Astrocyte (in vitro differentiated cells and primary cell): ENCODE measurements at regions not wholly inside any gene's neighbourhood (a gene's known extent, or its start where the extent isn't known, plus 50 kb on each side); places are given as distances from the start of the nearest gene placed in this dataset.
A peak's percentile ranks its signal among the peaks of the same experiment; 100 is the strongest.

Source experiments
- DNase-seq: peaks from one replicate; pipeline ENCODE4 v3.0.0-alpha.2; 2010; ENCODE audit warnings: low read depth
- FAIRE-seq: peaks from 2 replicates; lab custom pipeline; 2011; peaks lifted over from hg19 to GRCh38; lab: Jason Lieb, UNC
- H2AFZ ChIP-seq: 2 replicates; pipeline ENCODE4 v1.6.0; 2012; ENCODE audit warnings: low read depth, low read length, inconsistent platforms
- H3K27ac ChIP-seq: 2 replicates; pipeline ENCODE4 v1.5.1; 2011; ENCODE audit warnings: low read depth, low read length, inconsistent platforms
- H3K27me3 ChIP-seq: 2 replicates; pipeline ENCODE4 v1.6.0; 2011; ENCODE audit warnings: low read length, inconsistent platforms; ENCODE audit not compliant: insufficient read depth
- H3K36me3 ChIP-seq: 2 replicates; pipeline ENCODE4 v1.5.1; 2011; ENCODE audit warnings: low read length, inconsistent platforms; ENCODE audit not compliant: insufficient read depth
- H3K4me1 ChIP-seq: 2 replicates; pipeline ENCODE4 v1.5.1; 2011; ENCODE audit warnings: low read length, inconsistent platforms; ENCODE audit not compliant: insufficient read depth
- H3K4me2 ChIP-seq: 2 replicates; pipeline ENCODE4 v1.6.0; 2012; ENCODE audit warnings: low read length, inconsistent platforms
- H3K4me3 ChIP-seq: 2 replicates; pipeline ENCODE4 v1.5.1; 2011; ENCODE audit warnings: low read depth, mild to moderate bottlenecking, low read length, inconsistent platforms; ENCODE audit not compliant: insufficient read depth
- H3K79me2 ChIP-seq: 2 replicates; pipeline ENCODE4 v1.6.0; 2012; ENCODE audit warnings: mild to moderate bottlenecking, low read length, inconsistent platforms; ENCODE audit not compliant: insufficient read depth
- H3K9ac ChIP-seq: 2 replicates; pipeline ENCODE4 v1.6.0; 2012; ENCODE audit warnings: mild to moderate bottlenecking, low read length, inconsistent platforms
- H3K9me3 ChIP-seq: 2 replicates; pipeline ENCODE4 v1.5.1; 2012; ENCODE audit warnings: low read depth, mild to moderate bottlenecking, low read length, inconsistent platforms; ENCODE audit not compliant: insufficient read depth
- H4K20me1 ChIP-seq: 2 replicates; pipeline ENCODE4 v1.6.0; 2012; ENCODE audit warnings: low read length, inconsistent platforms; ENCODE audit not compliant: insufficient read depth
- H3K27ac Mint-ChIP-seq: one replicate; pipeline ENCODE4 v1.8.0; 2021; ENCODE audit warnings: mild to moderate bottlenecking, mixed read lengths; ENCODE audit not compliant: unreplicated experiment
- H3K27me3 Mint-ChIP-seq: one replicate; pipeline ENCODE4 v1.8.0; 2021; ENCODE audit warnings: low read depth, mixed read lengths; ENCODE audit not compliant: unreplicated experiment
- H3K36me3 Mint-ChIP-seq: one replicate; pipeline ENCODE4 v1.8.0; 2021; ENCODE audit warnings: low read depth, mixed read lengths; ENCODE audit not compliant: unreplicated experiment
- H3K4me1 Mint-ChIP-seq: one replicate; pipeline ENCODE4 v1.8.0; 2021; ENCODE audit warnings: low read depth, mixed read lengths; ENCODE audit not compliant: unreplicated experiment
- H3K4me3 Mint-ChIP-seq: one replicate; pipeline ENCODE4 v1.8.0; 2021; ENCODE audit warnings: mild to moderate bottlenecking, moderate library complexity, mixed read lengths; ENCODE audit not compliant: unreplicated experiment
- H3K9me3 Mint-ChIP-seq: one replicate; pipeline ENCODE4 v1.8.0; 2021; ENCODE audit warnings: mild to moderate bottlenecking, mixed read lengths; ENCODE audit not compliant: unreplicated experiment
- EZH2 ChIP-seq: IDR thresholded peaks from 2 replicates; pipeline ENCODE4 v1.6.1; 2012; ENCODE audit warnings: mild to moderate bottlenecking, low read length, inconsistent platforms; ENCODE audit not compliant: insufficient read depth
- TF ChIP-seq, protein P1 (sequence below): IDR thresholded peaks from 2 replicates; pipeline ENCODE4 v1.5.1; 2011; ENCODE audit warnings: low read depth, mild to moderate bottlenecking, inconsistent platforms, low read length, moderate library complexity; ENCODE audit not compliant: insufficient read depth

GRCh38 chr9:38200431-38200830, 131.4 kb upstream of the SHB start:
- FAIRE-seq: no peak
- H4K20me1 ChIP-seq: no peaks in the 10 kb centered on the region
- Mint-ChIP-seq H3K4me1 (peaks cover 10% of the 10 kb centered on the region), H3K36me3 (no peaks in the 10 kb centered on the region), H3K4me3 (no peak overlapping the region), H3K9me3 (peaks cover 8% of the 10 kb centered on the region), H3K27ac (no peak overlapping the region), H3K27me3 (peaks cover 17% of the 10 kb centered on the region)
- H3K36me3 ChIP-seq: no peaks in the 10 kb centered on the region
- TF ChIP-seq EZH2: no peak
- TF ChIP-seq, protein P1, sequence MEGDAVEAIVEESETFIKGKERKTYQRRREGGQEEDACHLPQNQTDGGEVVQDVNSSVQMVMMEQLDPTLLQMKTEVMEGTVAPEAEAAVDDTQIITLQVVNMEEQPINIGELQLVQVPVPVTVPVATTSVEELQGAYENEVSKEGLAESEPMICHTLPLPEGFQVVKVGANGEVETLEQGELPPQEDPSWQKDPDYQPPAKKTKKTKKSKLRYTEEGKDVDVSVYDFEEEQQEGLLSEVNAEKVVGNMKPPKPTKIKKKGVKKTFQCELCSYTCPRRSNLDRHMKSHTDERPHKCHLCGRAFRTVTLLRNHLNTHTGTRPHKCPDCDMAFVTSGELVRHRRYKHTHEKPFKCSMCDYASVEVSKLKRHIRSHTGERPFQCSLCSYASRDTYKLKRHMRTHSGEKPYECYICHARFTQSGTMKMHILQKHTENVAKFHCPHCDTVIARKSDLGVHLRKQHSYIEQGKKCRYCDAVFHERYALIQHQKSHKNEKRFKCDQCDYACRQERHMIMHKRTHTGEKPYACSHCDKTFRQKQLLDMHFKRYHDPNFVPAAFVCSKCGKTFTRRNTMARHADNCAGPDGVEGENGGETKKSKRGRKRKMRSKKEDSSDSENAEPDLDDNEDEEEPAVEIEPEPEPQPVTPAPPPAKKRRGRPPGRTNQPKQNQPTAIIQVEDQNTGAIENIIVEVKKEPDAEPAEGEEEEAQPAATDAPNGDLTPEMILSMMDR: no peak
- H3K27ac ChIP-seq: no peak overlapping the region
- H3K79me2 ChIP-seq: no peaks in the 10 kb centered on the region
- H3K4me1 ChIP-seq: no peaks in the 10 kb centered on the region
- peak overlapping the region; percentile 25 for H3K4me2 ChIP-seq
- H3K4me3 ChIP-seq: no peak overlapping the region
- H2AFZ ChIP-seq: peak overlapping the region; percentile 37
- DNase-seq: no peak
- H3K9me3 ChIP-seq: no peaks in the 10 kb centered on the region
- no peak overlapping the region for H3K9ac ChIP-seq
- H3K27me3 ChIP-seq: peaks cover 8% of the 10 kb centered on the region

DNA sequence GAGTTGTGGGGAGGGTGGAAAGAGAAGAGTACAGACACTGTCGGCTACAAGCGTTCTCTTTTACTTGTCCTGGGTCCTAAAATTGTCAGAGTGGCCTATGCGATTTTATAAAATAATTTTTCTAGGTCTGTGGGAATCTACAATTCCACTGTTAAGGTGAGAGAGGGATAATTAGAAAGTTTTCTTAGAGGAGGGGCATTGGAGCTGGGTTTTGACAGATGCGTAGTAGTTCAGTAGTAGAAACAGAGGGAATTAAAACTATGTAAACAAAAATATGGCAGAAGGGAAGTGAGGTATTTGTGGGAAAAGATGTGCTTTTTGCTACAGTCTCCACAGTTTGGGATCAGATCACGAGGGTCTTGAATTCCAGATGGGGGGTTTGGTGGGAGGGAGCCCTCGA, 129.1 kb upstream of the SHB start:
- no peaks in the 10 kb centered on the region for H3K9me3 ChIP-seq
- Mint-ChIP-seq H3K4me3 (no peak overlapping the region), H3K27me3 (peaks cover 19% of the 10 kb centered on the region), H3K9me3 (peaks cover 6% of the 10 kb centered on the region), H3K36me3 (no peaks in the 10 kb centered on the region), H3K27ac (no peak overlapping the region), H3K4me1 (no peaks in the 10 kb centered on the region)
- H3K9ac ChIP-seq: no peak overlapping the region
- H3K27me3 ChIP-seq: peaks cover 8% of the 10 kb centered on the region
- DNase-seq (no peak), FAIRE-seq (no peak)
- no peak overlapping the region for H2AFZ ChIP-seq
- no peaks in the 10 kb centered on the region for H3K79me2 ChIP-seq
- H3K4me1 ChIP-seq: no peaks in the 10 kb centered on the region
- no peak for TF ChIP-seq EZH2
- TF ChIP-seq, protein P1: no peak
- H3K36me3 ChIP-seq: no peaks in the 10 kb centered on the region
- no peaks in the 10 kb centered on the region for H4K20me1 ChIP-seq
- no peak overlapping the region for H3K27ac ChIP-seq
- H3K4me3 ChIP-seq: no peak overlapping the region
- no peak overlapping the region for H3K4me2 ChIP-seq

GRCh38 chr9:38196714-38197113, 127.7 kb upstream of the SHB start:
- H3K4me3 Mint-ChIP-seq: no peak overlapping the region
- peaks cover 2% of the 10 kb centered on the region for H3K36me3 Mint-ChIP-seq
- no peak for DNase-seq
- H3K4me1 Mint-ChIP-seq: no peaks in the 10 kb centered on the region
- FAIRE-seq: no peak
- TF ChIP-seq EZH2: no peak
- TF ChIP-seq, protein P1: no peak
- Histone ChIP-seq H3K9me3 (no peaks in the 10 kb centered on the region), H3K4me1 (no peaks in the 10 kb centered on the region), H3K27ac (no peak overlapping the region), H4K20me1 (no peaks in the 10 kb centered on the region), H3K27me3 (peaks cover 8% of the 10 kb centered on the region), H3K9ac (no peak overlapping the region), H3K4me3 (no peak overlapping the region), H3K36me3 (no peaks in the 10 kb centered on the region), H3K79me2 (no peaks in the 10 kb centered on the region), H3K4me2 (no peak overlapping the region), H2AFZ (no peak overlapping the region)
- H3K9me3 Mint-ChIP-seq: peaks cover 6% of the 10 kb centered on the region
- H3K27ac Mint-ChIP-seq: no peak overlapping the region
- H3K27me3 Mint-ChIP-seq: peaks cover 18% of the 10 kb centered on the region
